ENCODE measurements at regions not wholly inside any gene's neighbourhood (a gene's known extent, or its start where the extent isn't known, plus 50 kb on each side); places are given as distances from the start of the nearest gene placed in this dataset.

- TF ChIP-seq CTCF (IDR thresholded peaks at IDR 0.05; ENCODE audit: insufficient read depth, low read length) (no peak), REST (IDR thresholded peaks at IDR 0.05; ENCODE audit: insufficient replicate concordance, low read depth) (no peak)
These were observed 769.8 kb upstream of the MIR17HG start for GRCh38 chr13:90577726-90578125.
